Panc1 (cell line): ENCODE measurements at regions not wholly inside any gene's neighbourhood (a gene's known extent, or its start where the extent isn't known, plus 50 kb on each side); places are given as distances from the start of the nearest gene placed in this dataset.

Source experiments
- ATAC-seq: fragments of 200-7000 bp; cut with Tn5 transposase; 2 replicates; pipeline ENCODE4 v1.9.1; 2020; ENCODE audit warnings: mild to moderate bottlenecking, moderate library complexity
- BruUV-seq: library from RNA; stranded (reverse); fragments of 400-500 nt; replicated peaks from 2 replicates; lab custom pipeline; 2021; lab: Mats Ljungman, UMichigan
- CTCF ChIA-PET: fragments of 300-600 bp; sonication (Branson Sonifier 250); formaldehyde crosslinking; loops from one replicate; lab custom pipeline; 2022; ENCODE audit warnings: antibody characterized with exemption; lab: Charles Lee
- POLR2A ChIA-PET: fragments of 300-600 bp; sonication (Branson Sonifier 250); formaldehyde crosslinking; loops from one replicate; lab custom pipeline; 2022; ENCODE audit warnings: antibody characterized with exemption; lab: Charles Lee
- DNase-seq: peaks from one replicate; pipeline ENCODE4 v3.0.0-alpha.2; 2010; ENCODE audit warnings: low read depth, low spot score
- H3K27ac ChIP-seq: 2 replicates; pipeline ENCODE4 v1.5.1; 2011; ENCODE audit warnings: mild to moderate bottlenecking, low read length, inconsistent platforms
- H3K27me3 ChIP-seq: fragments of 200-500 bp; sonication (Bioruptor generic); 2 replicates; pipeline ENCODE4 v1.6.0; 2014; ENCODE audit warnings: low read length, inconsistent platforms; ENCODE audit not compliant: control insufficient read depth, insufficient read depth
- H3K36me3 ChIP-seq: fragments of 200-500 bp; sonication (Bioruptor generic); 2 replicates; pipeline ENCODE4 v1.5.1; 2014; ENCODE audit warnings: inconsistent platforms, mild to moderate bottlenecking, low read length, moderate library complexity; ENCODE audit not compliant: control insufficient read depth, insufficient read depth
- H3K4me1 ChIP-seq: 2 replicates; pipeline ENCODE4 v1.5.1; 2011; ENCODE audit warnings: inconsistent platforms, mild to moderate bottlenecking, low read length, moderate library complexity; ENCODE audit not compliant: control insufficient read depth, insufficient read depth
- H3K4me3 ChIP-seq, 2 experiments: 2 replicates each; pipeline ENCODE4 v1.5.1; 2011 to 2012; ENCODE audit warnings: low read depth in 2 of 2, low read length in 2 of 2, mild to moderate bottlenecking in 2 of 2, inconsistent platforms in 1 of 2, moderate library complexity in 1 of 2
- H3K9me3 ChIP-seq: fragments of 200-500 bp; sonication (Bioruptor generic); 2 replicates; pipeline ENCODE4 v1.5.1; 2014; ENCODE audit warnings: low read depth, mild to moderate bottlenecking, inconsistent platforms, low read length, moderate library complexity; ENCODE audit not compliant: control insufficient read depth, insufficient read depth
- POLR2AphosphoS5 ChIP-seq: IDR thresholded peaks from 2 replicates; pipeline ENCODE4 v1.6.1; 2012; ENCODE audit warnings: mild to moderate bottlenecking, low read depth, low read length, moderate library complexity
- SIN3A ChIP-seq: IDR thresholded peaks from 2 replicates; pipeline ENCODE4 v1.6.1; 2012; ENCODE audit warnings: low read depth, mild to moderate bottlenecking, low read length, moderate library complexity, borderline replicate concordance; ENCODE audit not compliant: insufficient read depth
- TCF7L2 ChIP-seq: IDR thresholded peaks from 2 replicates; pipeline ENCODE4 v1.6.1; 2011; ENCODE audit warnings: mild to moderate bottlenecking, low read depth, low read length, inconsistent platforms
- in situ Hi-C: cut with HindIII; loops from 2 replicates; pipeline ENCODE4 v1.10.0; 2016; ENCODE audit warnings: low sequenced_read_pairs, low pct_unique_long_range_greater_than_20kb
- intact Hi-C: fragments of 100-400 bp; cut with micrococcal nuclease; formaldehyde crosslinking; loops from one replicate; pipeline ENCODE4 v1.10.0; 2022; ENCODE audit not compliant: unreplicated experiment
- TF ChIP-seq, protein P1 (sequence below): fragments of 450-650 bp; IDR thresholded peaks from 2 replicates; pipeline ENCODE4 v1.5.1; 2017; ENCODE audit warnings: mild to moderate bottlenecking
- TF ChIP-seq, protein P2 (sequence below), 2 experiments: IDR thresholded peaks; 2 replicates each; pipeline ENCODE4 v1.6.1; 2011 to 2012; ENCODE audit warnings: low read depth in 2 of 2, control low read depth in 1 of 2, low read length in 1 of 2, mild to moderate bottlenecking in 1 of 2, moderate library complexity in 1 of 2; ENCODE audit not compliant: insufficient read depth in 1 of 2

DNA sequence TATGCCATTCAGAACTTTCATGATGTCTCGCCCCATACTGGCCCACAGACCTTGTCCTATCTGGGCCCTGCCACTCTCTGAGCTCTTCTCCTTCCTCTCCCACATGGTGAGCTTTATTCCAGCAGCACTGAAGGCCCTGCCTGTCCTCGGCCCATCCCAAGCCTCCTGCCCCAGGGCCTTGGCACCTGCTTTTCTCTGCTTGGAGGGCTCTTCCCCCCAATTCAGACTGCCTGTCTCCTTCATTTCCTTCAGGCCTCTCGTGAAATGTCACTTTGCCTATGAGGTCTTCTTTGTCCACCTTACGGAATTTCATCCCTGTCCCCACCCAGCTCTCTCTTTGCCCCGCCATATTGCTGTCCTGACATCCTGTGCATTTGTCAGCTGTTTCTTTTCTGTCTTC lies 191.7 kb upstream of the POU3F1 start:
- no peaks in the 10 kb centered on the region for H3K36me3 ChIP-seq
- POLR2A ChIA-PET = no interaction called here
- intact Hi-C loops = no loop called here
- DNase-seq (no peak), ATAC-seq (no peak)
- no TSS peak for BruUV-seq
- H3K4me1 ChIP-seq = no peaks in the 10 kb centered on the region
- in situ Hi-C loops = no loop called here
- no peak overlapping the region for H3K27ac ChIP-seq
- no peak overlapping the region for H3K4me3 ChIP-seq
- CTCF ChIA-PET = no interaction called here
- TF ChIP-seq POLR2AphosphoS5 (no peak), SIN3A (no peak), TCF7L2 (no peak)
- TF ChIP-seq, protein P1, sequence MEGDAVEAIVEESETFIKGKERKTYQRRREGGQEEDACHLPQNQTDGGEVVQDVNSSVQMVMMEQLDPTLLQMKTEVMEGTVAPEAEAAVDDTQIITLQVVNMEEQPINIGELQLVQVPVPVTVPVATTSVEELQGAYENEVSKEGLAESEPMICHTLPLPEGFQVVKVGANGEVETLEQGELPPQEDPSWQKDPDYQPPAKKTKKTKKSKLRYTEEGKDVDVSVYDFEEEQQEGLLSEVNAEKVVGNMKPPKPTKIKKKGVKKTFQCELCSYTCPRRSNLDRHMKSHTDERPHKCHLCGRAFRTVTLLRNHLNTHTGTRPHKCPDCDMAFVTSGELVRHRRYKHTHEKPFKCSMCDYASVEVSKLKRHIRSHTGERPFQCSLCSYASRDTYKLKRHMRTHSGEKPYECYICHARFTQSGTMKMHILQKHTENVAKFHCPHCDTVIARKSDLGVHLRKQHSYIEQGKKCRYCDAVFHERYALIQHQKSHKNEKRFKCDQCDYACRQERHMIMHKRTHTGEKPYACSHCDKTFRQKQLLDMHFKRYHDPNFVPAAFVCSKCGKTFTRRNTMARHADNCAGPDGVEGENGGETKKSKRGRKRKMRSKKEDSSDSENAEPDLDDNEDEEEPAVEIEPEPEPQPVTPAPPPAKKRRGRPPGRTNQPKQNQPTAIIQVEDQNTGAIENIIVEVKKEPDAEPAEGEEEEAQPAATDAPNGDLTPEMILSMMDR = no peak
- H3K9me3 ChIP-seq = no peaks in the 10 kb centered on the region
- peaks cover 3% of the 10 kb centered on the region; the same call in 1 of the 2 replicates for H3K27me3 ChIP-seq

DNA sequence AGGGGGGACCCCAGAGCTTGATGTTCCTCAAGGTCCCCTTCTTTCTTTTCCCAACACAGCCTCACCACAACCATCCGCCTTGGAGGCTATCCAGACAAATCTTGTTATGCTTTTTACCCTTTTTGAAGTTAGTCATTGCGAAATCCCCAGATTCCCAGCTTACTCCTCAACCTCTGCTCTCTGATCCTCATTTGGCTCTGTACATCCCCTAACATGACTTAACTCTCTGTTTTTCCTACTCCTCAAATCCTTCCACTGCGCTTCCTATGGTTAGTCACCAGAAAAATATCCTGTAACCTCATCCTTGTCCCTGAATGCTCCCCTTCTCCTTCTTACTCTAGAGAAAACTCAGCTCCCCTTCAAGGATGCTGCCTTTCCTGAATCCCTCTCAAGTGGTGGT lies 189.1 kb upstream of the POU3F1 start:
- ChIA-PET CTCF (no interaction called here), POLR2A (no interaction called here)
- in situ Hi-C loops (no loop called here), intact Hi-C loops (no loop called here)
- Histone ChIP-seq H3K27me3 (peaks cover 3% of the 10 kb centered on the region; the same call in 1 of the 2 replicates), H3K4me1 (no peaks in the 10 kb centered on the region), H3K4me3 (no peak overlapping the region), H3K9me3 (no peaks in the 10 kb centered on the region), H3K27ac (no peak overlapping the region), H3K36me3 (no peaks in the 10 kb centered on the region)
- TF ChIP-seq SIN3A = no peak
- TF ChIP-seq POLR2AphosphoS5 = no peak
- TF ChIP-seq, protein P1 = no peak
- TF ChIP-seq TCF7L2 = no peak
- TF ChIP-seq, protein P2, sequence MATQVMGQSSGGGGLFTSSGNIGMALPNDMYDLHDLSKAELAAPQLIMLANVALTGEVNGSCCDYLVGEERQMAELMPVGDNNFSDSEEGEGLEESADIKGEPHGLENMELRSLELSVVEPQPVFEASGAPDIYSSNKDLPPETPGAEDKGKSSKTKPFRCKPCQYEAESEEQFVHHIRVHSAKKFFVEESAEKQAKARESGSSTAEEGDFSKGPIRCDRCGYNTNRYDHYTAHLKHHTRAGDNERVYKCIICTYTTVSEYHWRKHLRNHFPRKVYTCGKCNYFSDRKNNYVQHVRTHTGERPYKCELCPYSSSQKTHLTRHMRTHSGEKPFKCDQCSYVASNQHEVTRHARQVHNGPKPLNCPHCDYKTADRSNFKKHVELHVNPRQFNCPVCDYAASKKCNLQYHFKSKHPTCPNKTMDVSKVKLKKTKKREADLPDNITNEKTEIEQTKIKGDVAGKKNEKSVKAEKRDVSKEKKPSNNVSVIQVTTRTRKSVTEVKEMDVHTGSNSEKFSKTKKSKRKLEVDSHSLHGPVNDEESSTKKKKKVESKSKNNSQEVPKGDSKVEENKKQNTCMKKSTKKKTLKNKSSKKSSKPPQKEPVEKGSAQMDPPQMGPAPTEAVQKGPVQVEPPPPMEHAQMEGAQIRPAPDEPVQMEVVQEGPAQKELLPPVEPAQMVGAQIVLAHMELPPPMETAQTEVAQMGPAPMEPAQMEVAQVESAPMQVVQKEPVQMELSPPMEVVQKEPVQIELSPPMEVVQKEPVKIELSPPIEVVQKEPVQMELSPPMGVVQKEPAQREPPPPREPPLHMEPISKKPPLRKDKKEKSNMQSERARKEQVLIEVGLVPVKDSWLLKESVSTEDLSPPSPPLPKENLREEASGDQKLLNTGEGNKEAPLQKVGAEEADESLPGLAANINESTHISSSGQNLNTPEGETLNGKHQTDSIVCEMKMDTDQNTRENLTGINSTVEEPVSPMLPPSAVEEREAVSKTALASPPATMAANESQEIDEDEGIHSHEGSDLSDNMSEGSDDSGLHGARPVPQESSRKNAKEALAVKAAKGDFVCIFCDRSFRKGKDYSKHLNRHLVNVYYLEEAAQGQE (IDR thresholded peaks at IDR 0.05; ENCODE audit: insufficient read depth in 1 of 2, low read depth in 2 of 2, low read length in 1 of 2) = no peak
- no peak for DNase-seq
- peak; percentile 43; the same call in 1 of the 2 replicates for ATAC-seq
- no TSS peak for BruUV-seq
